Activated CD8-positive, alpha-beta memory T cell treated with anti-CD3 and anti-CD28 coated beads, Interleukin-2, amount 50 U/mL, for 48 hours (primary cell): ENCODE measurements at regions not wholly inside any gene's neighbourhood (a gene's known extent, or its start where the extent isn't known, plus 50 kb on each side); places are given as distances from the start of the nearest gene placed in this dataset.

Source experiments
- DNase-seq: peaks from one replicate; pipeline ENCODE4 v3.0.0-alpha.2; 2020

- no peak for DNase-seq
Measured at GRCh38 chr17:68657576-68657975, 56.4 kb upstream of the FAM20A start.

GRCh38 chr17:68657166-68657565, 56.0 kb upstream of the FAM20A start:
- no peak for DNase-seq

GRCh38 chr17:68656666-68657065, 55.5 kb upstream of the FAM20A start:
- no peak for DNase-seq
